ENCODE measurements at regions not wholly inside any gene's neighbourhood (a gene's known extent, or its start where the extent isn't known, plus 50 kb on each side); places are given as distances from the start of the nearest gene placed in this dataset.

DNA sequence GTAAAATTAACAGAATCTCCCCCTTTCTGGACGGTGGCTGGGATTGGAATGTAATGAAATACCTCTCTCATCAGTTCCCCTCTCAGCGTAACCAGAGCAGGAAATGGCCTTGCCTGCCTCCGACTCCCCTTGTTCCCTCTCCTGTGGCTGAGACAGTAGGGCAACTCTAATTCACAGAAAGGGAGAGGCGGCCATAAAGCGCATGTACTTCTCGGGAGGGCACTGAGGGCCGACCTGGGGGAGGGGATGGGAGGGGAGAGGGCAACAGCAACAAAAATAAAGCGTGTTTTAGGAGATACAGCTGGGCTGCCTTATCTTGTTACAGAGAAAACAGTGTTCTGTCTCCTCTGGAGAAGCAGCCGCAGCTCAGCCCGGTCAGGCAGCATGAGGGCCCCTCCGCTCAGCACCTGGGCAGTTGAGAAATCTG is 783.3 kb upstream of the ARRDC4 start:
- TF ChIP-seq, protein P1, sequence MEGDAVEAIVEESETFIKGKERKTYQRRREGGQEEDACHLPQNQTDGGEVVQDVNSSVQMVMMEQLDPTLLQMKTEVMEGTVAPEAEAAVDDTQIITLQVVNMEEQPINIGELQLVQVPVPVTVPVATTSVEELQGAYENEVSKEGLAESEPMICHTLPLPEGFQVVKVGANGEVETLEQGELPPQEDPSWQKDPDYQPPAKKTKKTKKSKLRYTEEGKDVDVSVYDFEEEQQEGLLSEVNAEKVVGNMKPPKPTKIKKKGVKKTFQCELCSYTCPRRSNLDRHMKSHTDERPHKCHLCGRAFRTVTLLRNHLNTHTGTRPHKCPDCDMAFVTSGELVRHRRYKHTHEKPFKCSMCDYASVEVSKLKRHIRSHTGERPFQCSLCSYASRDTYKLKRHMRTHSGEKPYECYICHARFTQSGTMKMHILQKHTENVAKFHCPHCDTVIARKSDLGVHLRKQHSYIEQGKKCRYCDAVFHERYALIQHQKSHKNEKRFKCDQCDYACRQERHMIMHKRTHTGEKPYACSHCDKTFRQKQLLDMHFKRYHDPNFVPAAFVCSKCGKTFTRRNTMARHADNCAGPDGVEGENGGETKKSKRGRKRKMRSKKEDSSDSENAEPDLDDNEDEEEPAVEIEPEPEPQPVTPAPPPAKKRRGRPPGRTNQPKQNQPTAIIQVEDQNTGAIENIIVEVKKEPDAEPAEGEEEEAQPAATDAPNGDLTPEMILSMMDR (optimal IDR thresholded peaks at IDR 0.05 in 1 of 3, IDR thresholded peaks at IDR 0.05 in 1 of 3, conservative IDR thresholded peaks at IDR 0.05 in 1 of 3; ENCODE audit: extremely low read depth in 1 of 3, insufficient read depth in 2 of 3, low read length in 3 of 3) = no peak
- no peak for TF ChIP-seq EZH2 (IDR thresholded peaks at IDR 0.05; ENCODE audit: low read length)
